ENCODE measurements at regions not wholly inside any gene's neighbourhood (a gene's known extent, or its start where the extent isn't known, plus 50 kb on each side); places are given as distances from the start of the nearest gene placed in this dataset.

DNA sequence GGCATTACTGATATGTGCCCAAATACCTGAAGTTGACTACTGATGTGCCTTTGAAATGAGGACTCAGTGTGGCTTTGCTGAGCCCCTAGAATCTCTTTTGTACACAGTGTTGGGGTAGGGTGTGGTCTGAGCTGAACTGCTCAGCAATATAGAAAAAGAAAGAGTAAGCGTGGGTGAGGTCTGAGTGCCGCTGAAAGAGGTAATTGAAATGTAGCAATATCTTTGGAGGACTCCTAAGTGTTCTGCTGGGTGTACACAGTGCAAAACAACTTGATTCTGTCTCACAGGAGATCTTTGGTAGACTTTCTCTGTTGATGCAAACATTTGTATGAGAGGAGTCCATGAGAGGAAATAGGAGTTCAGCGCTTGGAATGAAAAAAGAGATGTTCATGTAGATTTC, 73.7 kb upstream of the PTPN5 start:
- TF ChIP-seq YY1 (IDR thresholded peaks at IDR 0.05; ENCODE audit: insufficient read depth, insufficient read length), result no peak
- no peak for TF ChIP-seq SUZ12 (IDR thresholded peaks at IDR 0.05; ENCODE audit: extremely low read depth, insufficient read depth, insufficient read length)
- TF ChIP-seq ZNF274 (IDR thresholded peaks at IDR 0.05; ENCODE audit: low read depth, low read length), result no peak

Measured in NT2/D1 (cell line).